IMR-90 (cell line): ENCODE measurements at regions not wholly inside any gene's neighbourhood (a gene's known extent, or its start where the extent isn't known, plus 50 kb on each side); places are given as distances from the start of the nearest gene placed in this dataset.
A peak's percentile ranks its signal among the peaks of the same experiment; 100 is the strongest.

ENCODE experiments used
- ATAC-seq: fragments of 200-7000 bp; cut with Tn5 transposase; 2 replicates; pipeline ENCODE4 v1.9.1; 2020; ENCODE audit warnings: low read depth, mild to moderate bottlenecking, moderate library complexity
- BruUV-seq: library from RNA; stranded (reverse); fragments of 400-500 nt; replicated peaks from 2 replicates; lab custom pipeline; 2021; lab: Mats Ljungman, UMichigan
- CTCF ChIA-PET: fragments of 300-600 bp; formaldehyde crosslinking; extraction: SDS; loops from one replicate; lab custom pipeline; 2021; ENCODE audit warnings: antibody characterized with exemption; lab: Yijun Ruan, JAX
- POLR2A ChIA-PET: fragments of 300-600 bp; sonication (Branson Sonifier 250); formaldehyde crosslinking; loops from one replicate; lab custom pipeline; 2022; ENCODE audit warnings: antibody characterized with exemption; ENCODE audit not compliant: unreplicated experiment; lab: Charles Lee
- DNase-seq: peaks from one replicate; pipeline ENCODE4 v3.0.0; 2013
- H2AFZ ChIP-seq: replicated peaks from 2 replicates; pipeline ENCODE3; 2013; ENCODE audit warnings: low read length, mild to moderate bottlenecking; ENCODE audit not compliant: poor library complexity
- H2AK5ac ChIP-seq: 2 replicates; pipeline ENCODE4 v1.6.1; 2013; ENCODE audit warnings: low read depth, low read length, inconsistent platforms
- H2AK9ac ChIP-seq: replicated peaks from 2 replicates; pipeline ENCODE3; 2013; ENCODE audit warnings: mild to moderate bottlenecking, low read depth, low read length, moderate library complexity; ENCODE audit not compliant: poor library complexity
- H2BK120ac ChIP-seq: 2 replicates; pipeline ENCODE4 v1.6.1; 2013; ENCODE audit warnings: low read depth, low read length, inconsistent platforms
- H2BK15ac ChIP-seq: 3 replicates; pipeline ENCODE4 v1.6.1; 2013; ENCODE audit warnings: low read depth, low read length, inconsistent platforms
- H2BK20ac ChIP-seq: 2 replicates; pipeline ENCODE4 v1.6.1; 2013; ENCODE audit warnings: low read depth, mild to moderate bottlenecking, inconsistent platforms, low read length, moderate library complexity
- H2BK5ac ChIP-seq: 2 replicates; pipeline ENCODE4 v1.6.1; 2013; ENCODE audit warnings: mild to moderate bottlenecking, low read depth, low read length, inconsistent platforms; ENCODE audit not compliant: poor library complexity, severe bottlenecking
- H3K14ac ChIP-seq: replicated peaks from 2 replicates; pipeline ENCODE4 v1.6.1; 2013; ENCODE audit warnings: low read depth, low read length, inconsistent platforms
- H3K18ac ChIP-seq: 2 replicates; pipeline ENCODE4 v1.6.1; 2013; ENCODE audit warnings: low read depth, low read length, control low read depth
- H3K23ac ChIP-seq: 2 replicates; pipeline ENCODE4 v1.6.1; 2013; ENCODE audit warnings: low read depth, low read length, inconsistent platforms
- H3K27ac ChIP-seq: 2 replicates; pipeline ENCODE4 v1.5.1; 2013; ENCODE audit warnings: mild to moderate bottlenecking, control low read depth, low read length; ENCODE audit not compliant: insufficient read depth
- H3K27me3 ChIP-seq: 2 replicates; pipeline ENCODE4 v1.6.1; 2013; ENCODE audit warnings: low read length; ENCODE audit not compliant: control insufficient read depth, insufficient read depth
- H3K36me3 ChIP-seq: 2 replicates; pipeline ENCODE4 v1.6.1; 2013; ENCODE audit warnings: low read length, mixed read lengths; ENCODE audit not compliant: control insufficient read depth, insufficient read depth
- H3K4ac ChIP-seq: 2 replicates; pipeline ENCODE4 v1.6.1; 2013; ENCODE audit warnings: low read depth, low read length, inconsistent platforms
- H3K4me1 ChIP-seq: 2 replicates; pipeline ENCODE4 v1.6.1; 2013; ENCODE audit warnings: low read length, mixed read lengths; ENCODE audit not compliant: control insufficient read depth, insufficient read depth
- H3K4me2 ChIP-seq: 2 replicates; pipeline ENCODE4 v1.6.1; 2013; ENCODE audit warnings: low read depth, mild to moderate bottlenecking, control low read depth, low read length, moderate library complexity
- H3K4me3 ChIP-seq: 2 replicates; pipeline ENCODE4 v1.5.1; 2013; ENCODE audit warnings: low read depth, mild to moderate bottlenecking, control low read depth, low read length, moderate library complexity; ENCODE audit not compliant: insufficient read depth
- H3K56ac ChIP-seq: 2 replicates; pipeline ENCODE4 v1.6.1; 2013; ENCODE audit warnings: low read length, inconsistent platforms; ENCODE audit not compliant: insufficient read depth; ENCODE audit errors: extremely low read depth
- H3K79me1 ChIP-seq, 2 experiments: 2 replicates each; pipeline ENCODE4 v1.6.1; 2013; ENCODE audit warnings: low read length in 2 of 2, inconsistent platforms in 1 of 2, low read depth in 1 of 2
- H3K9ac ChIP-seq: 2 replicates; pipeline ENCODE4 v1.6.1; 2013; ENCODE audit warnings: low read depth, low read length, control low read depth
- H3K9me1 ChIP-seq: 2 replicates; pipeline ENCODE4 v1.6.1; 2013; ENCODE audit warnings: low read length, inconsistent platforms; ENCODE audit not compliant: insufficient read depth
- H3K9me3 ChIP-seq: 2 replicates; pipeline ENCODE4 v1.6.1; 2013; ENCODE audit warnings: low read length; ENCODE audit not compliant: control insufficient read depth, insufficient read depth
- H4K20me1 ChIP-seq: 2 replicates; pipeline ENCODE4 v1.6.1; 2013; ENCODE audit warnings: low read length, inconsistent platforms; ENCODE audit not compliant: insufficient read depth
- H4K5ac ChIP-seq: 2 replicates; pipeline ENCODE4 v1.6.1; 2013; ENCODE audit warnings: mild to moderate bottlenecking, low read depth, low read length, control low read depth
- H4K8ac ChIP-seq, 2 experiments: 2 replicates each; pipeline ENCODE4 v1.6.1; 2013; ENCODE audit warnings: low read depth in 2 of 2, low read length in 2 of 2, control low read depth in 1 of 2, inconsistent platforms in 1 of 2
- H4K91ac ChIP-seq: 2 replicates; pipeline ENCODE4 v1.6.1; 2013; ENCODE audit warnings: low read depth, low read length, inconsistent platforms; ENCODE audit not compliant: insufficient read depth
- BHLHE40 ChIP-seq: fragments of 150-350 bp; IDR thresholded peaks from 2 replicates; pipeline ENCODE4 v1.6.1; 2016; ENCODE audit warnings: mild to moderate bottlenecking, low read depth, low read length
- CTCF ChIP-seq: conservative IDR thresholded peaks from 2 replicates; pipeline ENCODE4 v1.5.1; 2012; ENCODE audit warnings: mild to moderate bottlenecking, low read depth, low read length, improper control_type of control experiment
- ELK1 ChIP-seq: fragments of 150-350 bp; IDR thresholded peaks from 2 replicates; pipeline ENCODE4 v1.6.1; 2016; ENCODE audit warnings: low read depth, mild to moderate bottlenecking, low read length, moderate library complexity, borderline replicate concordance
- MXI1 ChIP-seq: IDR thresholded peaks from 2 replicates; pipeline ENCODE4 v1.6.1; 2012; ENCODE audit warnings: low read depth, mild to moderate bottlenecking, low read length, moderate library complexity, borderline replicate concordance
- NFE2L2 ChIP-seq: fragments of 150-350 bp; IDR thresholded peaks from 2 replicates; pipeline ENCODE4 v1.6.1; 2016; ENCODE audit warnings: low read depth, mild to moderate bottlenecking, low read length
- RFX5 ChIP-seq: IDR thresholded peaks from 2 replicates; pipeline ENCODE4 v1.8.0; 2012; ENCODE audit warnings: low read depth, mild to moderate bottlenecking, low read length, moderate library complexity
- WGBS, 2 experiments: methylation state at CpG; one replicate each; pipeline versions ENCODE4 v1.1.5 to v1.1.7; 2013; ENCODE audit warnings: missing lambda C conversion rate in 2 of 2; ENCODE audit not compliant: insufficient read length in 1 of 2; ENCODE audit errors: extremely low coverage in 2 of 2; 5-methylcytosine and 5-hydroxymethylcytosine counted together
- dilution Hi-C: fragments of 300-500 bp; cut with HindIII; formaldehyde crosslinking; loops from one replicate; pipeline ENCODE4 v1.14.3; 2018; ENCODE audit warnings: low sequenced_read_pairs; ENCODE audit not compliant: unreplicated experiment
- in situ Hi-C: fragments of 300-500 bp; cut with MboI; formaldehyde crosslinking; loops from 3 replicates; pipeline ENCODE4 v1.14.3; 2019; ENCODE audit warnings: low sequenced_read_pairs, inconsistent platforms, mixed read lengths
- intact Hi-C: fragments of 100-400 bp; cut with micrococcal nuclease; formaldehyde crosslinking; loops from 2 replicates; pipeline ENCODE4 v1.10.0; 2022

GRCh38 chr7:22658031-22658430, 69.0 kb upstream of the IL6 start:
- Histone ChIP-seq H3K18ac (no peak overlapping the region), H3K9ac (no peak overlapping the region), H3K36me3 (no peaks in the 10 kb centered on the region), H4K91ac (no peak overlapping the region), H4K20me1 (no peaks in the 10 kb centered on the region), H3K9me3 (no peaks in the 10 kb centered on the region), H3K14ac (no peak overlapping the region), H2BK5ac (no peak overlapping the region), H2AK9ac (no peak overlapping the region), H2AFZ (no peak overlapping the region), H3K79me1 (no peaks in the 10 kb centered on the region), H3K4me3 (no peak overlapping the region), H3K27ac (no peak overlapping the region), H2BK120ac (peak overlapping the region; percentile 56; the same call in 1 of the 2 replicates), H4K8ac (no peak overlapping the region), H3K56ac (no peak overlapping the region), H3K4ac (no peak overlapping the region; the same call in 1 of the 2 replicates), H2BK15ac (peak overlapping the region; percentile 45; the same call in 1 of the 3 replicates), H3K23ac (no peak overlapping the region), H3K4me1 (peaks cover 15% of the 10 kb centered on the region), H2AK5ac (0 out of 2 replicates have a peak overlapping the region, but pooled peaks have one; percentile 25), H4K5ac (no peak overlapping the region; the same call in 1 of the 2 replicates), H3K27me3 (no peaks in the 10 kb centered on the region), H2BK20ac (peak overlapping the region; percentile 51; the same call in 1 of the 2 replicates), H3K4me2 (no peak overlapping the region), H3K9me1 (peaks cover 12% of the 10 kb centered on the region)
- ChIA-PET CTCF (no interaction called here), POLR2A (no interaction called here)
- TF ChIP-seq CTCF (no peak), ELK1 (no peak), BHLHE40 (no peak), MXI1 (no peak), RFX5 (no peak), NFE2L2 (no peak)
- in situ Hi-C loops, result no loop called here
- ATAC-seq, result no peak
- dilution Hi-C loops, result no loop called here
- BruUV-seq, result no TSS peak
- intact Hi-C loops, result no loop called here
- no CpG with 5 or more reads among the region's 3 CpGs for WGBS, 2 experiments
- no peak for DNase-seq
